ENCODE measurements at regions not wholly inside any gene's neighbourhood (a gene's known extent, or its start where the extent isn't known, plus 50 kb on each side); places are given as distances from the start of the nearest gene placed in this dataset.

GRCh38 chr22:48900327-48900597 lies 927.4 kb downstream of the BRD1 start:
- Histone ChIP-seq H3K4me3 (ENCODE audit: low read length) (no peak overlapping the region), H3K9me2 (replicated peaks; ENCODE audit: low read length) (no peaks in the 10 kb centered on the region), H3K4me2 (ENCODE audit: low read length) (no peak overlapping the region), H2AFZ (ENCODE audit: low read length) (no peak overlapping the region), H3K27ac (ENCODE audit: low read length) (no peak overlapping the region), H3F3A (ENCODE audit: low read length, unreplicated experiment) (no peaks in the 10 kb centered on the region), H3K4me1 (ENCODE audit: insufficient read depth, low read length) (no peaks in the 10 kb centered on the region), H3K79me2 (ENCODE audit: low read length) (no peaks in the 10 kb centered on the region), H3K27me3 (ENCODE audit: low read length) (no peaks in the 10 kb centered on the region), H3K9ac (ENCODE audit: low read length) (no peak overlapping the region), H3K9me3 (ENCODE audit: low read length) (no peaks in the 10 kb centered on the region), H4K20me1 (ENCODE audit: low read length) (no peaks in the 10 kb centered on the region), H3K36me3 (ENCODE audit: low read depth, low read length) (no peaks in the 10 kb centered on the region)
- ATAC-seq = no peak
- intact Hi-C loops (cut with micrococcal nuclease) = no loop called here
- TF ChIP-seq EZH2phosphoT487 (IDR thresholded peaks at IDR 0.05; ENCODE audit: borderline replicate concordance, low read length) (no peak), EZH2 (IDR thresholded peaks at IDR 0.05; ENCODE audit: low read length, unreplicated experiment) (no peak), CTCF (conservative IDR thresholded peaks at IDR 0.05; ENCODE audit: low read depth, low read length) (no peak)
- ChIA-PET CTCF (no interaction called here), POLR2A (ENCODE audit: unreplicated experiment) (no interaction called here)
- DNase-seq = no peak
- BruUV-seq (replicated peaks) = no TSS peak

- intact Hi-C loops (cut with micrococcal nuclease) = no loop called here
- Histone ChIP-seq H2AFZ (ENCODE audit: low read length) (no peak overlapping the region), H4K20me1 (ENCODE audit: low read length) (no peaks in the 10 kb centered on the region), H3K9me2 (replicated peaks; ENCODE audit: low read length) (no peaks in the 10 kb centered on the region), H3K9me3 (ENCODE audit: low read length) (no peaks in the 10 kb centered on the region), H3K27me3 (ENCODE audit: low read length) (no peaks in the 10 kb centered on the region), H3K9ac (ENCODE audit: low read length) (no peak overlapping the region), H3K4me1 (ENCODE audit: insufficient read depth, low read length) (no peaks in the 10 kb centered on the region), H3K79me2 (ENCODE audit: low read length) (no peaks in the 10 kb centered on the region), H3K4me2 (ENCODE audit: low read length) (no peak overlapping the region), H3F3A (ENCODE audit: low read length, unreplicated experiment) (no peaks in the 10 kb centered on the region), H3K36me3 (ENCODE audit: low read depth, low read length) (no peaks in the 10 kb centered on the region), H3K4me3 (ENCODE audit: low read length) (no peak overlapping the region), H3K27ac (ENCODE audit: low read length) (no peak overlapping the region)
- CTCF ChIA-PET = no interaction called here
- TF ChIP-seq EZH2 (IDR thresholded peaks at IDR 0.05; ENCODE audit: low read length, unreplicated experiment) = no peak
- no TSS peak for BruUV-seq (replicated peaks)
- no peak for DNase-seq
- no peak for ATAC-seq
- POLR2A ChIA-PET (ENCODE audit: unreplicated experiment) = no interaction called here
Measured at GRCh38 chr22:48899523-48900326, 927.9 kb downstream of the BRD1 start.

GRCh38 chr22:48898524-48899250 lies 929.0 kb downstream of the BRD1 start:
- intact Hi-C loops (cut with micrococcal nuclease) = no loop called here
- ChIA-PET POLR2A (ENCODE audit: unreplicated experiment) (no interaction called here), CTCF (no interaction called here)
- H3K4me3 ChIP-seq (ENCODE audit: low read length) = no peak overlapping the region
- DNase-seq (no peak), ATAC-seq (no peak)
- no peaks in the 10 kb centered on the region for H3F3A ChIP-seq (ENCODE audit: low read length, unreplicated experiment)
- H3K9me3 ChIP-seq (ENCODE audit: low read length) = no peaks in the 10 kb centered on the region
- H3K36me3 ChIP-seq (ENCODE audit: low read depth, low read length) = no peaks in the 10 kb centered on the region
- no peak overlapping the region for H2AFZ ChIP-seq (ENCODE audit: low read length)
- BruUV-seq (replicated peaks) = no TSS peak
- H3K9ac ChIP-seq (ENCODE audit: low read length) = no peak overlapping the region
- no peaks in the 10 kb centered on the region for H3K4me1 ChIP-seq (ENCODE audit: insufficient read depth, low read length)
- H3K27me3 ChIP-seq (ENCODE audit: low read length) = no peaks in the 10 kb centered on the region
- H3K4me2 ChIP-seq (ENCODE audit: low read length) = no peak overlapping the region
- H3K27ac ChIP-seq (ENCODE audit: low read length) = no peak overlapping the region
- H4K20me1 ChIP-seq (ENCODE audit: low read length) = no peaks in the 10 kb centered on the region
- no peaks in the 10 kb centered on the region for H3K79me2 ChIP-seq (ENCODE audit: low read length)
- H3K9me2 ChIP-seq (replicated peaks; ENCODE audit: low read length) = no peaks in the 10 kb centered on the region
- TF ChIP-seq CTCF (conservative IDR thresholded peaks at IDR 0.05; ENCODE audit: low read depth, low read length) (no peak), EZH2phosphoT487 (IDR thresholded peaks at IDR 0.05; ENCODE audit: borderline replicate concordance, low read length) (no peak), EZH2 (IDR thresholded peaks at IDR 0.05; ENCODE audit: low read length, unreplicated experiment) (no peak)

All from PC-3 (cell line).